ENCODE measurements at regions not wholly inside any gene's neighbourhood (a gene's known extent, or its start where the extent isn't known, plus 50 kb on each side); places are given as distances from the start of the nearest gene placed in this dataset.

GRCh38 chr14:49424436-49425331, 161.5 kb downstream of the RPS29 start:
- TF ChIP-seq CTCF (IDR thresholded peaks at IDR 0.05) (no peak), POLR2A (IDR thresholded peaks at IDR 0.05) (no peak)

All from ovary (tissue), 3 donors.